BJ (cell line): ENCODE measurements at regions not wholly inside any gene's neighbourhood (a gene's known extent, or its start where the extent isn't known, plus 50 kb on each side); places are given as distances from the start of the nearest gene placed in this dataset.

Experiments used
- CTCF ChIA-PET: fragments of 350-600 bp; formaldehyde crosslinking; extraction: SDS; loops from one replicate; lab custom pipeline; 2021; ENCODE audit warnings: antibody characterized with exemption, inconsistent platforms; lab: Yijun Ruan, JAX
- POLR2A ChIA-PET: fragments of 300-600 bp; sonication (Branson Sonifier 250); formaldehyde crosslinking; extraction: SDS; loops from one replicate; lab custom pipeline; 2021; ENCODE audit warnings: antibody characterized with exemption; lab: Charles Lee
- DNase-seq: peaks from one replicate; pipeline ENCODE4 v3.0.0-alpha.2; 2011; ENCODE audit warnings: low read depth
- H3K27me3 ChIP-seq: 2 replicates; pipeline ENCODE4 v1.6.0; 2011; ENCODE audit warnings: low read length; ENCODE audit not compliant: control insufficient read depth, insufficient read depth
- H3K36me3 ChIP-seq: 2 replicates; pipeline ENCODE4 v1.5.1; 2011; ENCODE audit warnings: low read length; ENCODE audit not compliant: control insufficient read depth, insufficient read depth
- H3K4me3 ChIP-seq: 2 replicates; pipeline ENCODE4 v1.5.1; 2011; ENCODE audit warnings: low read depth, mild to moderate bottlenecking, control low read depth, low read length
- CTCF ChIP-seq: IDR thresholded peaks from 2 replicates; pipeline ENCODE4 v1.5.1; 2011; ENCODE audit warnings: low read depth, mild to moderate bottlenecking, control low read depth, inconsistent platforms, low read length, moderate library complexity; ENCODE audit not compliant: insufficient read depth

DNA sequence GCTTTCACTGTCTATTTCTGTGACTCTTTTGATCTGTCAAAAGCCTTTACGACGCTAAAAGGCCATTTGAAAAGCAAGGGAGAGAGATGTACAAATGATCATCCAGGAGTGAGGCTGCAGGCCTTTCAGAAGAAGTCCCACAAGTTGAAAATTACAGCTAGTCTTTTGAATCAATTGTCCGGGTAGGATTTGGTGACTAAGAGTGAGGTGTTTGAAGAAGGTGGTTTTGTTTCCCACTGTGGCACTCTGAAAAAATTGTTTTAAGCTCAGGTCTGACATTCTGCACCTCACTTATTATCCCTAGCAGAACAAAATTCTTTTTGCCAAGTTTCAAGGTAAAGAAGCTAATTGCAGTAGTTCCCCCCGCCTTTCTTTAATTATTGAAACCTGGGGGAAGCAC, 50.8 kb upstream of the TMEM108 start:
- CTCF ChIA-PET, result interaction anchor here (1.0 kb wide), 1 partner anchor 11 kb away, joined by 3 read pairs; no protein-coding TSS in a partner anchor
- POLR2A ChIA-PET, result no interaction called here
- Histone ChIP-seq H3K4me3 (no peak overlapping the region), H3K36me3 (no peaks in the 10 kb centered on the region), H3K27me3 (no peaks in the 10 kb centered on the region)
- TF ChIP-seq CTCF, result no peak
- DNase-seq, result no peak

DNA sequence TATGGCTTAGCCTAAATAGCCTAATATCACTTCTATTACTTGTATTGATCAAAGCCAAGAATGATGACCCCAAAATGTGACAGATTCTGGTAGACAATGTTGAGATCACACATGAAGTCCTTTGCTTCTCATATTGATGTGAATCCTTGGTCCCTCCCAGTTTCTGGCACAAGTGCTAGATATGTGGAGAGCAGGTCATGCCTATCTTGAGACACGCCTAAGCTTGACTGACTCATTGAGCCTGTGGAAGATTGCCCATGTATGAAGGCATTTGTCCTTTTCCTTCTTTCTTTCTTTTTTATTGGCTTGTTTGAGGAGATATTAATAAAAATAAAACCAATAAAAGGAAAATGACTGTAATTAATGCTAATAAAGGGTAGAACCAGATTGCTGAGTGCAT, 54.0 kb upstream of the TMEM108 start:
- ChIA-PET POLR2A (no interaction called here), CTCF (no interaction called here)
- H3K36me3 ChIP-seq, result no peaks in the 10 kb centered on the region
- no peaks in the 10 kb centered on the region for H3K27me3 ChIP-seq
- H3K4me3 ChIP-seq, result no peak overlapping the region
- TF ChIP-seq CTCF, result no peak
- DNase-seq, result no peak

GRCh38 chr3:132983143-132983770, 54.9 kb upstream of the TMEM108 start:
- no peaks in the 10 kb centered on the region for H3K36me3 ChIP-seq
- no peaks in the 10 kb centered on the region for H3K27me3 ChIP-seq
- DNase-seq, result no peak
- no peak for TF ChIP-seq CTCF
- POLR2A ChIA-PET, result no interaction called here
- H3K4me3 ChIP-seq, result no peak overlapping the region
- CTCF ChIA-PET, result no interaction called here

DNA sequence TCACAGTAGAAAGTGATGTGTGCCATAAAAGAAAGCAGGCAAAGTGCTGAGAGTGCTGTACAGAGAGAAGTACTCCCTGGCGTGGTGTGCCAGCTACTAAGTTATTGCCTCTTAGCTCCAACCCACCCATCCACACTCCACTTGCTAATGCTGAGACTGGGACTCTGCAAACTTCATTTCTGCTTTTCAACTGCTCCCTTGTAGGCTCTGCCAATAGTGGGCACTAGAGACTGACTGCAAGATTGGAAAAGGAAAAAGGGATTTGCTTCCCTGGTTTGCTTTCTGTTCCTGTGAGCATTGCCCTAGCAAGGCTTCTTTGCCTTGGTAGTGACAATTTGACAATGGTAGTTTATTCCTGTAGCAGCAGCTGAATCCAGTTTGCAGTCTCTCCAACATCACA, 56.5 kb upstream of the TMEM108 start:
- DNase-seq, result no peak
- no peaks in the 10 kb centered on the region for H3K36me3 ChIP-seq
- H3K4me3 ChIP-seq, result no peak overlapping the region
- POLR2A ChIA-PET, result no interaction called here
- no peaks in the 10 kb centered on the region for H3K27me3 ChIP-seq
- CTCF ChIA-PET, result no interaction called here
- TF ChIP-seq CTCF, result no peak

GRCh38 chr3:132980102-132980501, 58.1 kb upstream of the TMEM108 start:
- no peaks in the 10 kb centered on the region for H3K27me3 ChIP-seq
- POLR2A ChIA-PET, result no interaction called here
- TF ChIP-seq CTCF, result no peak
- DNase-seq, result no peak
- CTCF ChIA-PET, result no interaction called here
- no peaks in the 10 kb centered on the region for H3K36me3 ChIP-seq
- no peak overlapping the region for H3K4me3 ChIP-seq
